ENCODE measurements at regions not wholly inside any gene's neighbourhood (a gene's known extent, or its start where the extent isn't known, plus 50 kb on each side); places are given as distances from the start of the nearest gene placed in this dataset.

DNA sequence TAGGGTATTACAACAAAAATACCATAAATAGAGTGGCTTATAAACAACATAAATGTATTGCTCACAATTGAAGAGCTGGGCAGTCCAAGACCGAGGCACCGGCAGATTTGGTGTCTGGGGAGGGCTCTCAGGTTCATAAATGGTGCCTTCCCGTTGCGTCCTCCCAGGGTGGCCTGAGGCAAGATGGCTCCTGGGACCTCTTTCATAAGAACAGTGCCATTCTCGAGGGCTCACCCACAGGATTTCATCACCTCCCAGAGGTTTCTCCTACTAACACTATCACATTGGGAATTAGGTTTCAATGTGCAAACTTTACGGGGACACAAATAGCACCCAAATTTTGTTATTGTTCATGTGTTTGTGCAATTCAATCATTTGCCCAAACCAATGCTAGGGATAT is 793.5 kb upstream of the HS6ST1 start:
- no peaks in the 10 kb centered on the region for H3K79me2 ChIP-seq (ENCODE audit: insufficient read depth, low read length)
- H3K9me3 ChIP-seq (ENCODE audit: insufficient read depth, low read length), result no peaks in the 10 kb centered on the region
- H4K20me1 ChIP-seq (ENCODE audit: low read depth, low read length), result no peaks in the 10 kb centered on the region
- H3K9me2 ChIP-seq (replicated peaks; ENCODE audit: insufficient read depth, low read length), result no peaks in the 10 kb centered on the region
- H3K27me3 ChIP-seq (ENCODE audit: low read length), result no peaks in the 10 kb centered on the region
- H3K9ac ChIP-seq (ENCODE audit: low read length), result no peak overlapping the region
- TF ChIP-seq, protein P1, sequence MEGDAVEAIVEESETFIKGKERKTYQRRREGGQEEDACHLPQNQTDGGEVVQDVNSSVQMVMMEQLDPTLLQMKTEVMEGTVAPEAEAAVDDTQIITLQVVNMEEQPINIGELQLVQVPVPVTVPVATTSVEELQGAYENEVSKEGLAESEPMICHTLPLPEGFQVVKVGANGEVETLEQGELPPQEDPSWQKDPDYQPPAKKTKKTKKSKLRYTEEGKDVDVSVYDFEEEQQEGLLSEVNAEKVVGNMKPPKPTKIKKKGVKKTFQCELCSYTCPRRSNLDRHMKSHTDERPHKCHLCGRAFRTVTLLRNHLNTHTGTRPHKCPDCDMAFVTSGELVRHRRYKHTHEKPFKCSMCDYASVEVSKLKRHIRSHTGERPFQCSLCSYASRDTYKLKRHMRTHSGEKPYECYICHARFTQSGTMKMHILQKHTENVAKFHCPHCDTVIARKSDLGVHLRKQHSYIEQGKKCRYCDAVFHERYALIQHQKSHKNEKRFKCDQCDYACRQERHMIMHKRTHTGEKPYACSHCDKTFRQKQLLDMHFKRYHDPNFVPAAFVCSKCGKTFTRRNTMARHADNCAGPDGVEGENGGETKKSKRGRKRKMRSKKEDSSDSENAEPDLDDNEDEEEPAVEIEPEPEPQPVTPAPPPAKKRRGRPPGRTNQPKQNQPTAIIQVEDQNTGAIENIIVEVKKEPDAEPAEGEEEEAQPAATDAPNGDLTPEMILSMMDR (IDR thresholded peaks at IDR 0.05; ENCODE audit: insufficient read depth, low read length, poor library complexity, severe bottlenecking), result no peak
- no peak for TF ChIP-seq EZH2phosphoT487 (conservative IDR thresholded peaks at IDR 0.05; ENCODE audit: low read length)
- no peak overlapping the region for H2AFZ ChIP-seq (ENCODE audit: low read depth, low read length, severe bottlenecking)
- H3K4me2 ChIP-seq (ENCODE audit: low read depth, low read length, poor library complexity, severe bottlenecking), result no peak overlapping the region
- no peaks in the 10 kb centered on the region for H3K36me3 ChIP-seq (ENCODE audit: low read length)
- no peak overlapping the region for H3K27ac ChIP-seq (ENCODE audit: low read depth, low read length)
- H3K4me3 ChIP-seq (ENCODE audit: insufficient read depth, low read length, poor library complexity, severe bottlenecking), result no peak overlapping the region
- no peaks in the 10 kb centered on the region for H3F3A ChIP-seq (ENCODE audit: insufficient read depth)

GRCh38 chr2:129113776-129114175 is 795.1 kb upstream of the HS6ST1 start:
- Histone ChIP-seq H3K9me2 (replicated peaks; ENCODE audit: insufficient read depth, low read length) (no peaks in the 10 kb centered on the region), H3K9ac (ENCODE audit: low read length) (no peak overlapping the region), H4K20me1 (ENCODE audit: low read depth, low read length) (no peaks in the 10 kb centered on the region), H3K4me3 (ENCODE audit: insufficient read depth, low read length, poor library complexity, severe bottlenecking) (no peak overlapping the region), H3K9me3 (ENCODE audit: insufficient read depth, low read length) (no peaks in the 10 kb centered on the region), H2AFZ (ENCODE audit: low read depth, low read length, severe bottlenecking) (no peak overlapping the region), H3K36me3 (ENCODE audit: low read length) (no peaks in the 10 kb centered on the region), H3K79me2 (ENCODE audit: insufficient read depth, low read length) (no peaks in the 10 kb centered on the region), H3F3A (ENCODE audit: insufficient read depth) (no peaks in the 10 kb centered on the region), H3K27ac (ENCODE audit: low read depth, low read length) (no peak overlapping the region), H3K27me3 (ENCODE audit: low read length) (no peaks in the 10 kb centered on the region), H3K4me2 (ENCODE audit: low read depth, low read length, poor library complexity, severe bottlenecking) (no peak overlapping the region)
- TF ChIP-seq, protein P1 (IDR thresholded peaks at IDR 0.05; ENCODE audit: insufficient read depth, low read length, poor library complexity, severe bottlenecking), result no peak
- no peak for TF ChIP-seq EZH2phosphoT487 (conservative IDR thresholded peaks at IDR 0.05; ENCODE audit: low read length)

DNA sequence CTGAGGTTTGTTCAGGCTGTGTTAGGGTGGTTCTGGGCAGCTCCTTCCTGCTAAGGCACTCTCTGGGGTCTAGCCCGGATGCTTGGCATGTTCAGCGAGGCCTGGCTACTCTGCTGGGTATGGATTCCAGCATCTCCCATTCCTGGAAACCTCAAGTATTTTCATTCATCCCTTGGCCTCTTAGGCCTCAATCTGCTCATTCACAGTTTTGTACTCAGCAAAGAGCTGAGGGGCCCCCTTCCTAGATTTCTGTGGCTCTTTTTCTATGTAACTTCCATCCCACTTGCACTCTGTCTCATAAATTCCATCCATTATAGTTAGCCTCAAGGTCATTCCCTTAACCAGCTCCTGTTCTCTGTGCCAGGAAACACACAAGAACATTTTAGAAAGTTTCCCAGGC is 798.8 kb upstream of the HS6ST1 start:
- H3K9ac ChIP-seq (ENCODE audit: low read length), result no peak overlapping the region
- no peak overlapping the region for H2AFZ ChIP-seq (ENCODE audit: low read depth, low read length, severe bottlenecking)
- H3K4me3 ChIP-seq (ENCODE audit: insufficient read depth, low read length, poor library complexity, severe bottlenecking), result no peak overlapping the region
- no peak overlapping the region for H3K27ac ChIP-seq (ENCODE audit: low read depth, low read length)
- H3K27me3 ChIP-seq (ENCODE audit: low read length), result no peaks in the 10 kb centered on the region
- H3K9me3 ChIP-seq (ENCODE audit: insufficient read depth, low read length), result no peaks in the 10 kb centered on the region
- TF ChIP-seq, protein P1 (IDR thresholded peaks at IDR 0.05; ENCODE audit: insufficient read depth, low read length, poor library complexity, severe bottlenecking), result no peak
- no peak for TF ChIP-seq EZH2phosphoT487 (conservative IDR thresholded peaks at IDR 0.05; ENCODE audit: low read length)
- no peaks in the 10 kb centered on the region for H3K9me2 ChIP-seq (replicated peaks; ENCODE audit: insufficient read depth, low read length)
- no peak overlapping the region for H3K4me2 ChIP-seq (ENCODE audit: low read depth, low read length, poor library complexity, severe bottlenecking)
- H4K20me1 ChIP-seq (ENCODE audit: low read depth, low read length), result no peaks in the 10 kb centered on the region
- no peaks in the 10 kb centered on the region for H3K79me2 ChIP-seq (ENCODE audit: insufficient read depth, low read length)
- no peaks in the 10 kb centered on the region for H3K36me3 ChIP-seq (ENCODE audit: low read length)
- H3F3A ChIP-seq (ENCODE audit: insufficient read depth), result no peaks in the 10 kb centered on the region
